Mesothelial cell of epicardium (in vitro differentiated cells): ENCODE measurements at regions not wholly inside any gene's neighbourhood (a gene's known extent, or its start where the extent isn't known, plus 50 kb on each side); places are given as distances from the start of the nearest gene placed in this dataset.

ENCODE experiments used
- DNase-seq, 2 experiments: peaks; one replicate each; pipeline ENCODE4 v3.0.0; 2021; ENCODE audit warnings: low spot score in 2 of 2; ENCODE audit not compliant: unreplicated experiment in 2 of 2
- H3K27ac Mint-ChIP-seq: 2 replicates; pipeline ENCODE4 v1.8.0; 2021; ENCODE audit warnings: mixed read lengths
- H3K27me3 Mint-ChIP-seq: 2 replicates; pipeline ENCODE4 v1.8.0; 2021; ENCODE audit warnings: low read depth, mixed read lengths
- H3K36me3 Mint-ChIP-seq: 2 replicates; pipeline ENCODE4 v1.8.0; 2021; ENCODE audit warnings: mixed read lengths
- H3K4me1 Mint-ChIP-seq: 2 replicates; pipeline ENCODE4 v1.8.0; 2021; ENCODE audit warnings: mixed read lengths
- H3K4me3 Mint-ChIP-seq: 2 replicates; pipeline ENCODE4 v1.8.0; 2021; ENCODE audit warnings: mild to moderate bottlenecking, moderate library complexity, mixed read lengths
- H3K9me3 Mint-ChIP-seq: 2 replicates; pipeline ENCODE4 v1.8.0; 2021; ENCODE audit warnings: mixed read lengths
- CTCF ChIP-seq: fragments of 200-600 bp; sonication (generic); IDR thresholded peaks from one replicate; pipeline ENCODE4 v1.5.0; 2021; ENCODE audit warnings: antibody characterized with exemption; ENCODE audit not compliant: unreplicated experiment

- no peak overlapping the region for H3K4me3 Mint-ChIP-seq
- H3K9me3 Mint-ChIP-seq, result no peaks in the 10 kb centered on the region
- no peak for TF ChIP-seq CTCF
- H3K27ac Mint-ChIP-seq, result no peak overlapping the region
- no peaks in the 10 kb centered on the region for H3K36me3 Mint-ChIP-seq
- no peak for DNase-seq
- H3K4me1 Mint-ChIP-seq, result peaks cover 16% of the 10 kb centered on the region
- no peaks in the 10 kb centered on the region for H3K27me3 Mint-ChIP-seq
These were observed 287.6 kb upstream of the PWP1 start for GRCh38 chr12:107397890-107398500.

- Mint-ChIP-seq H3K36me3 (no peaks in the 10 kb centered on the region), H3K4me1 (peaks cover 13% of the 10 kb centered on the region), H3K9me3 (no peaks in the 10 kb centered on the region), H3K27me3 (no peaks in the 10 kb centered on the region), H3K27ac (no peak overlapping the region), H3K4me3 (no peak overlapping the region)
- TF ChIP-seq CTCF, result no peak
- no peak for DNase-seq
These were observed 286.6 kb upstream of the PWP1 start for GRCh38 chr12:107399046-107399445.

GRCh38 chr12:107400686-107401447 lies 284.7 kb upstream of the PWP1 start:
- Mint-ChIP-seq H3K4me3 (no peak overlapping the region), H3K4me1 (peaks cover 13% of the 10 kb centered on the region), H3K27ac (no peak overlapping the region), H3K9me3 (no peaks in the 10 kb centered on the region), H3K36me3 (no peaks in the 10 kb centered on the region), H3K27me3 (no peaks in the 10 kb centered on the region)
- DNase-seq, result no peak
- TF ChIP-seq CTCF, result no peak

- Mint-ChIP-seq H3K4me3 (no peak overlapping the region), H3K9me3 (no peaks in the 10 kb centered on the region), H3K36me3 (no peaks in the 10 kb centered on the region), H3K4me1 (peaks cover 7% of the 10 kb centered on the region), H3K27ac (no peak overlapping the region), H3K27me3 (peaks cover 3% of the 10 kb centered on the region)
- peak in 1 of 2 experiments; percentile 54 for DNase-seq
- TF ChIP-seq CTCF, result no peak
These were observed 283.3 kb upstream of the PWP1 start for GRCh38 chr12:107402041-107403022.

GRCh38 chr12:107404981-107405380 lies 280.6 kb upstream of the PWP1 start:
- DNase-seq, result no peak
- H3K36me3 Mint-ChIP-seq, result no peaks in the 10 kb centered on the region
- no peak overlapping the region for H3K27ac Mint-ChIP-seq

More at GRCh38 chr12:107404981-107405380, 280.6 kb upstream of the PWP1 start:
- Mint-ChIP-seq H3K4me3 (no peak overlapping the region), H3K9me3 (no peaks in the 10 kb centered on the region), H3K4me1 (no peaks in the 10 kb centered on the region), H3K27me3 (peaks cover 6% of the 10 kb centered on the region)
- TF ChIP-seq CTCF, result no peak
